SH-SY5Y (cell line): ENCODE measurements at regions not wholly inside any gene's neighbourhood (a gene's known extent, or its start where the extent isn't known, plus 50 kb on each side); places are given as distances from the start of the nearest gene placed in this dataset.

Experiments used
- GATA2 ChIP-seq: IDR thresholded peaks from 2 replicates; pipeline ENCODE4 v1.6.1; 2011; ENCODE audit warnings: mild to moderate bottlenecking, low read depth, low read length
- GATA3 ChIP-seq: IDR thresholded peaks from 2 replicates; pipeline ENCODE4 v1.6.1; 2011; ENCODE audit warnings: low read depth, mild to moderate bottlenecking, low read length, moderate library complexity

GRCh38 chr4:135240796-135241195 lies 1039.2 kb upstream of the PABPC4L start:
- TF ChIP-seq GATA2 = no peak
- no peak for TF ChIP-seq GATA3
